OCI-LY7 (cell line): ENCODE measurements at regions not wholly inside any gene's neighbourhood (a gene's known extent, or its start where the extent isn't known, plus 50 kb on each side); places are given as distances from the start of the nearest gene placed in this dataset.

Experiments
- CTCF ChIP-seq: fragments of 200-600 bp; sonication (generic); conservative IDR thresholded peaks from 2 replicates; pipeline ENCODE4 v1.5.1; 2014; ENCODE audit warnings: mild to moderate bottlenecking, antibody characterized with exemption, low read length, moderate library complexity, mixed read lengths
- EZH2phosphoT487 ChIP-seq: fragments of 200-600 bp; sonication (generic); IDR thresholded peaks from 2 replicates; pipeline ENCODE4 v1.6.1; 2018; ENCODE audit warnings: low read depth, borderline replicate concordance, mild to moderate bottlenecking, mixed run types, antibody characterized with exemption, low read length, moderate library complexity, mixed read lengths

DNA sequence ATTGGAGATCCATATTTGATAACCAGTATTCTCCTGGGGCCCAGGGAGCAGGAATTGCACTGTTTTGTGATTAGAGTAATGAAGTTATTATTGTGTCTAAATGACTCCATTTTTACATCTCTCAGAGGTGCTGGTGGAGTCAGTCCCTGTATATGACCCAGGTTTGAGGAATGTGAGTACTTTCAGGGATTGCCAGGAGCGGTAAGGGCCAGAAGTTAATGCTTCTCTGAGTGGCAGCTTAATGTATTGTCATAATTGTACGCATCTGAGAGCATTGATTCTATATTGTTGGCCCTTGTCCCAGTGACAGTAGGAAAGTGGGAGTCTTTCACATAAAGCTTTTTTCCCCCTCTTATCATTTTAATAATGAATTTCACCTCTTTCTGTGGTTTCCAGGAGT lies 146.2 kb downstream of the GATB start:
- TF ChIP-seq CTCF (no peak), EZH2phosphoT487 (no peak)
